ENCODE measurements at regions not wholly inside any gene's neighbourhood (a gene's known extent, or its start where the extent isn't known, plus 50 kb on each side); places are given as distances from the start of the nearest gene placed in this dataset.

DNA sequence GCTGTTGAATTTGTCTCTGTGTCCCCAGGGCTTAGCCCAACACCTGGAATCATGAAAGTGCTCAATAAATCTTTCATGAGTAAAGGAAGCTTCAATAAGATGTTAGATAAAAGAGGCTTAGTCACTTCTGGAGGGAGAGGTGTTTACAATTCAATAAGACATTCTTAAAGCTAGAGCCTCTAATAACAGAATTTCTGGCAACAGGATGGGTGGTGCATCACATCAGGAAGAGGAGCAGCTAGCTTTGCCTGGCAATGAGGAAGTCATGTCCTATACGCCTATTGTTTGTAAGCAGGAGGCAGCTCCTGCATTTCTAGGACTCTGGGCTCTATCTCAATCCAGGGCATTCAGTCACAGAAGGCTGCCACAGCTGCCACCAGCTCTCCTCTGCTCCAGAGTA, 638.5 kb downstream of the EPM2A start:
- TF ChIP-seq SIN3A (conservative IDR thresholded peaks at IDR 0.05 in 1 of 2, IDR thresholded peaks at IDR 0.05 in 1 of 2; ENCODE audit: low read depth in 1 of 2, low read length in 2 of 2) (no peak), RFX5 (IDR thresholded peaks at IDR 0.05; ENCODE audit: borderline replicate concordance, low read depth, low read length) (no peak), CREB1 (IDR thresholded peaks at IDR 0.05) (no peak), ZNF274 (IDR thresholded peaks at IDR 0.05; ENCODE audit: borderline replicate concordance, extremely low read depth, low read length) (no peak), POU5F1 (IDR thresholded peaks at IDR 0.05; ENCODE audit: low read depth, low read length) (no peak)
- H3K23me2 ChIP-seq (ENCODE audit: low read depth, low read length): peaks cover 3% of the 10 kb centered on the region; the same call in 1 of the 2 replicates
- DNase-seq (ENCODE audit: low read depth in 1 of 2, low spot score in 2 of 2) (no peak), FAIRE-seq (no peak)
- no peaks in the 10 kb centered on the region for H3K4me1 ChIP-seq (replicated peaks in 1 of 4; ENCODE audit: control insufficient read depth in 3 of 4, insufficient read depth in 4 of 4, low read length in 3 of 4)
- no peak overlapping the region for H2BK15ac ChIP-seq (ENCODE audit: low read length)
- H3K79me1 ChIP-seq (ENCODE audit: low read depth, low read length): no peaks in the 10 kb centered on the region
- no peak overlapping the region for H2BK120ac ChIP-seq (replicated peaks; ENCODE audit: low read depth, low read length)
- WGBS, 2 experiments (ENCODE audit: extremely low coverage in 1 of 2, insufficient coverage in 1 of 2, insufficient read length in 1 of 2, insufficient replicate concordance in 2 of 2, low coverage in 1 of 2, low lambda C conversion rate in 2 of 2, missing lambda C conversion rate in 1 of 2): 94% methylated on average over 1 of the region's 1 CpG; no CpG with 5 or more reads in 1 of the 2 experiments
- no peak overlapping the region for H3K56ac ChIP-seq (replicated peaks; ENCODE audit: insufficient read length, low read depth, low read length)
- no peak overlapping the region for H4K91ac ChIP-seq (replicated peaks; ENCODE audit: insufficient read length, low read length)
- H2BK12ac ChIP-seq (ENCODE audit: low read depth, low read length): no peak overlapping the region
- no peak overlapping the region for H2AK5ac ChIP-seq (ENCODE audit: low read depth, low read length)
- H3K14ac ChIP-seq (ENCODE audit: insufficient read length): no peak overlapping the region
- no peak overlapping the region for H3K23ac ChIP-seq (ENCODE audit: insufficient read length)
- POLR2A ChIA-PET (ENCODE audit: partially characterized antibody): no interaction called here
- no peak overlapping the region for H3K18ac ChIP-seq (ENCODE audit: extremely low read depth, low read length)
- H2BK5ac ChIP-seq (ENCODE audit: low read depth, low read length): no peak overlapping the region
- H3K4ac ChIP-seq (replicated peaks; ENCODE audit: insufficient read length, low read depth, low read length): no peak overlapping the region
- no peaks in the 10 kb centered on the region for H3K36me3 ChIP-seq (ENCODE audit: control insufficient read depth in 2 of 4, insufficient read depth in 4 of 4, low read length in 3 of 4)
- H3K9me3 ChIP-seq (ENCODE audit: insufficient read depth in 2 of 2, low read depth in 1 of 2, low read length in 1 of 2): peaks cover 0 to 3% of the 10 kb centered on the region in 2 experiments; a peak in 1 of 4 replicates
- no peak overlapping the region for H2AFZ ChIP-seq (ENCODE audit: low read length)
- H3K27ac ChIP-seq (ENCODE audit: low read depth, low read length): no peak overlapping the region
- no peak overlapping the region for H4K5ac ChIP-seq (ENCODE audit: insufficient read length, low read depth, low read length)
- H3K79me2 ChIP-seq (ENCODE audit: control insufficient read depth in 1 of 2, insufficient read depth in 2 of 2, low read length in 2 of 2): no peaks in the 10 kb centered on the region
- H3K4me2 ChIP-seq (ENCODE audit: insufficient read depth in 1 of 2, low read depth in 2 of 2, low read length in 2 of 2): no peak overlapping the region
- H4K8ac ChIP-seq (ENCODE audit: extremely low read depth, insufficient read depth, low read length): no peak overlapping the region
- H3K9ac ChIP-seq (replicated peaks in 1 of 4; ENCODE audit: extremely low read depth in 1 of 4, low read depth in 3 of 4, low read length in 3 of 4): no peak overlapping the region
- no peaks in the 10 kb centered on the region for H4K20me1 ChIP-seq (replicated peaks in 1 of 2; ENCODE audit: control insufficient read depth in 1 of 2, insufficient read depth in 2 of 2, low read length in 2 of 2)
- H3K4me3 ChIP-seq (ENCODE audit: extremely low read depth in 1 of 4, insufficient read depth in 2 of 4, low read depth in 3 of 4, low read length in 4 of 4): no peak overlapping the region
- H2BK20ac ChIP-seq (ENCODE audit: low read length): no peak overlapping the region
- no peaks in the 10 kb centered on the region for H3K27me3 ChIP-seq (replicated peaks in 1 of 4; ENCODE audit: control insufficient read depth in 3 of 4, extremely low read depth in 1 of 4, insufficient read depth in 3 of 4, low read length in 3 of 4)
- CTCF ChIA-PET (ENCODE audit: partially characterized antibody): interaction anchor here (1.1 to 1.3 kb wide), 2 partner anchors 40 to 54 kb away, joined by 3 to 4 read pairs; no protein-coding TSS in a partner anchor

Data from H1 (cell line).